Transverse colon (tissue), 4 donors: ENCODE measurements at regions not wholly inside any gene's neighbourhood (a gene's known extent, or its start where the extent isn't known, plus 50 kb on each side); places are given as distances from the start of the nearest gene placed in this dataset.

Experiments used
- CTCF ChIP-seq, 5 experiments: fragments of 200-600 bp in 3 of 5; fragments of 450-650 bp in 2 of 5; sonication (generic) in 3 of 5; IDR thresholded peaks; 1 replicate in 2 of 5; 2 replicates in 3 of 5; pipeline ENCODE4 v1.5.1; 2016 to 2017; ENCODE audit warnings: antibody characterized with exemption in 5 of 5, inconsistent platforms in 3 of 5, mild to moderate bottlenecking in 2 of 5, moderate library complexity in 1 of 5
- EP300 ChIP-seq: sonication (generic); formaldehyde crosslinking; IDR thresholded peaks from one replicate; pipeline ENCODE4 v1.6.1; 2017; ENCODE audit warnings: antibody characterized with exemption, low read depth
- POLR2A ChIP-seq: fragments of 450-650 bp; IDR thresholded peaks from one replicate; pipeline ENCODE4 v1.6.1; 2016; ENCODE audit warnings: antibody characterized with exemption, mild to moderate bottlenecking, moderate library complexity
- POLR2AphosphoS5 ChIP-seq, 3 donors: sonication (generic); formaldehyde crosslinking; IDR thresholded peaks; one replicate each; pipeline ENCODE4 v1.6.1; 2016; ENCODE audit warnings: antibody characterized with exemption in 3 of 3

- TF ChIP-seq CTCF (IDR thresholded peaks at IDR 0.05) = peak in 3 of 5 experiments; percentile 13 to 22 (median 21)
- no peak for TF ChIP-seq POLR2AphosphoS5 (IDR thresholded peaks at IDR 0.05)
- no peak for TF ChIP-seq POLR2A
- TF ChIP-seq EP300 = no peak
These were observed 183.7 kb downstream of the SPATA18 start for GRCh38 chr4:52234561-52235440.
